ENCODE measurements at regions not wholly inside any gene's neighbourhood (a gene's known extent, or its start where the extent isn't known, plus 50 kb on each side); places are given as distances from the start of the nearest gene placed in this dataset.

DNA sequence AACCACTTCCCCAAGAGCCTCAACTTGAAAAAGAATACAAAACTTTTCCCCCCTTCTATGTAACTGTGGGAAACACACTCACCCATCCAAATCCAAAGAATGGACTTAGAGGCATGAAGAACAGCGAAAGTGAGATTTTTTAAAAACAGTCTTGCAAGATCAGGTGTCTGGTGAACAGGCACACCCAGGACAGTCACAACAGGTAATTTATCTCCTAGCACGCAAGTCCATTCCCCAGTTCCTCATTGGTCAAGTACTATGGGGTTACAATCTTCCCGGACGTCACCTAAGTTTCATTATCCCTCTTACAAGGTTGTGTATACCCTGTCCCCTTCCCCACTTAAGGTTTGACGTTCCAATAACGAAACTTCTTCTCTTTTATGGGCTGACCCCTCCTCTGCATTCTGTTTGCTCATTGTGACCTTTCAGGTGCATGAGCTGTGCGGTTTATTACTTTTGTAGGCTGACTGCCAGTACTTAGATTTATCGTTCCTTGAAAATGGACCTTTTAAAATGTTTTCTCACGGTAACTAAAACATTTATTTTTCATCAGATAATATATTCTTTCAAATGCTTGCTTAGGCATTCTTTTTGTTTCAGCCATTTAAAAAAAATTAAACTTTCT is 1401.9 kb downstream of the FAM181B start:
- no peaks in the 10 kb centered on the region for H3K9me3 ChIP-seq

GRCh38 chr11:81331088-81331487 is 1402.6 kb downstream of the FAM181B start:
- H3K27me3 ChIP-seq, result no peaks in the 10 kb centered on the region
- no peak for TF ChIP-seq POLR2A (IDR thresholded peaks at IDR 0.05)
- TF ChIP-seq, protein P1, sequence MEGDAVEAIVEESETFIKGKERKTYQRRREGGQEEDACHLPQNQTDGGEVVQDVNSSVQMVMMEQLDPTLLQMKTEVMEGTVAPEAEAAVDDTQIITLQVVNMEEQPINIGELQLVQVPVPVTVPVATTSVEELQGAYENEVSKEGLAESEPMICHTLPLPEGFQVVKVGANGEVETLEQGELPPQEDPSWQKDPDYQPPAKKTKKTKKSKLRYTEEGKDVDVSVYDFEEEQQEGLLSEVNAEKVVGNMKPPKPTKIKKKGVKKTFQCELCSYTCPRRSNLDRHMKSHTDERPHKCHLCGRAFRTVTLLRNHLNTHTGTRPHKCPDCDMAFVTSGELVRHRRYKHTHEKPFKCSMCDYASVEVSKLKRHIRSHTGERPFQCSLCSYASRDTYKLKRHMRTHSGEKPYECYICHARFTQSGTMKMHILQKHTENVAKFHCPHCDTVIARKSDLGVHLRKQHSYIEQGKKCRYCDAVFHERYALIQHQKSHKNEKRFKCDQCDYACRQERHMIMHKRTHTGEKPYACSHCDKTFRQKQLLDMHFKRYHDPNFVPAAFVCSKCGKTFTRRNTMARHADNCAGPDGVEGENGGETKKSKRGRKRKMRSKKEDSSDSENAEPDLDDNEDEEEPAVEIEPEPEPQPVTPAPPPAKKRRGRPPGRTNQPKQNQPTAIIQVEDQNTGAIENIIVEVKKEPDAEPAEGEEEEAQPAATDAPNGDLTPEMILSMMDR (IDR thresholded peaks at IDR 0.05 in 4 of 5, conservative IDR thresholded peaks at IDR 0.05 in 1 of 5), result no peak
- intact Hi-C loops (cut with DNase I; ENCODE audit: low total_unique reads), result no loop called here
- no peaks in the 10 kb centered on the region for H3K9me3 ChIP-seq
- H3K4me1 ChIP-seq, result no peaks in the 10 kb centered on the region
- H3K4me3 ChIP-seq, result no peak overlapping the region
- no peak for ATAC-seq
- no peaks in the 10 kb centered on the region for H3K36me3 ChIP-seq
- in situ Hi-C loops (cut with MboI; ENCODE audit: low sequenced_read_pairs in 4 of 4), result no loop called here
- no peak overlapping the region for H3K27ac ChIP-seq
- no peak for DNase-seq

More for the DNA sequence above, 1401.9 kb downstream of the FAM181B start:
- Histone ChIP-seq H3K36me3 (no peaks in the 10 kb centered on the region), H3K4me1 (no peaks in the 10 kb centered on the region), H3K27me3 (no peaks in the 10 kb centered on the region), H3K4me3 (no peak overlapping the region), H3K27ac (no peak overlapping the region)
- no peak for DNase-seq
- no peak for ATAC-seq
- TF ChIP-seq, protein P1 (IDR thresholded peaks at IDR 0.05 in 4 of 5, conservative IDR thresholded peaks at IDR 0.05 in 1 of 5), result no peak
- no peak for TF ChIP-seq POLR2A (IDR thresholded peaks at IDR 0.05)
- in situ Hi-C loops (cut with MboI; ENCODE audit: low sequenced_read_pairs in 4 of 4) (no loop called here), intact Hi-C loops (cut with DNase I; ENCODE audit: low total_unique reads) (no loop called here)

DNA sequence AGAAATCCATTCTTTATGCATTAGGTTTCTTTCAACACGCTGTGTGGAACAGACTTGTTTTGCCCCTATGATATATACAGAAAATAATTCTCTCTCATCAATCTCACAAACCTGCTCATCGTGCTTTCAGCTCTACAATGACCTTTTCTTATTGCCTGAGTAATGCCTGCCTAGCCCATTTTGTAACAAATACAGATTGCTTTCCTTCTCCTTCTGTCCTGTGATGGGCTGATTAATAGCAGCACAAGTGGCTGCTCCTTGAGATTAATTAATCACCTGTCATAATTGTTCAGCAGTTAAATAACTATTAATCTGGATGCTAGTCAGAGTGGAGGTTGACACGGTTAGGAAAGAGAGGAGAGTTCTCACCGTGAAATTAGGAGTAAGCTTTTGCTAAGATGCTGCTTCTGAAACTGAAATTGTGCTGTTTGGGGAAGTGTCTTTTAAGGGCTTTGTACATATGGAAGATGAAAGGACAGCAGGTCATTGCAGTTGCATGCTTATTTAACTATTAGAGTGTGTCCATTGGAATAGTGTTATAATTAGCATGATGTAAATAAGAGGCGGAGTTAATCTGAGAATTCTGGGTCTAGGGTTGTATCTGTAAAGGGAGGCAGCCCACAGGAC is 1430.5 kb downstream of the FAM181B start:
- no peak overlapping the region for H3K27ac ChIP-seq
- no peaks in the 10 kb centered on the region for H3K4me1 ChIP-seq
- ATAC-seq, result no peak
- no peaks in the 10 kb centered on the region for H3K36me3 ChIP-seq
- no peak for DNase-seq
- intact Hi-C loops (cut with DNase I; ENCODE audit: low total_unique reads) (no loop called here), in situ Hi-C loops (cut with MboI; ENCODE audit: low sequenced_read_pairs in 4 of 4) (no loop called here)
- no peak overlapping the region for H3K4me3 ChIP-seq
- H3K9me3 ChIP-seq, result no peaks in the 10 kb centered on the region
- no peaks in the 10 kb centered on the region for H3K27me3 ChIP-seq
- TF ChIP-seq, protein P1 (IDR thresholded peaks at IDR 0.05 in 4 of 5, conservative IDR thresholded peaks at IDR 0.05 in 1 of 5), result no peak
- TF ChIP-seq POLR2A (IDR thresholded peaks at IDR 0.05), result no peak

GRCh38 chr11:81301166-81301830 is 1432.4 kb downstream of the FAM181B start:
- TF ChIP-seq, protein P1 (IDR thresholded peaks at IDR 0.05 in 4 of 5, conservative IDR thresholded peaks at IDR 0.05 in 1 of 5), result no peak
- no peak for TF ChIP-seq POLR2A (IDR thresholded peaks at IDR 0.05)
- Histone ChIP-seq H3K27ac (no peak overlapping the region), H3K9me3 (no peaks in the 10 kb centered on the region), H3K36me3 (no peaks in the 10 kb centered on the region), H3K4me1 (no peaks in the 10 kb centered on the region), H3K4me3 (no peak overlapping the region), H3K27me3 (no peaks in the 10 kb centered on the region)
- in situ Hi-C loops (cut with MboI; ENCODE audit: low sequenced_read_pairs in 4 of 4), result no loop called here
- ATAC-seq, result no peak
- intact Hi-C loops (cut with DNase I; ENCODE audit: low total_unique reads), result no loop called here
- no peak for DNase-seq

All from gastrocnemius medialis (tissue), 4 donors.